MM.1S (cell line): ENCODE measurements at regions not wholly inside any gene's neighbourhood (a gene's known extent, or its start where the extent isn't known, plus 50 kb on each side); places are given as distances from the start of the nearest gene placed in this dataset.

Experiments used
- DNase-seq: peaks from one replicate; pipeline ENCODE4 v3.0.0-alpha.2; 2015
- H2AFZ ChIP-seq: fragments of 300-600 bp; sonication (generic); 2 replicates; pipeline ENCODE4 v1.6.0; 2016; ENCODE audit warnings: antibody characterized with exemption, low read length
- H3F3A ChIP-seq: fragments of 300-600 bp; sonication (generic); 2 replicates; pipeline ENCODE4 v1.6.1; 2016; ENCODE audit warnings: mild to moderate bottlenecking, antibody characterized with exemption, low read length, moderate library complexity, mixed read lengths; ENCODE audit not compliant: insufficient read depth
- H3K27ac ChIP-seq: fragments of 300-600 bp; sonication (generic); 2 replicates; pipeline ENCODE4 v1.5.1; 2016; ENCODE audit warnings: mild to moderate bottlenecking, low read length
- H3K27me3 ChIP-seq: fragments of 300-600 bp; sonication (generic); replicated peaks from 2 replicates; pipeline ENCODE4 v1.6.0; 2016; ENCODE audit warnings: low read length; ENCODE audit not compliant: insufficient read depth
- H3K36me3 ChIP-seq: fragments of 300-600 bp; sonication (generic); replicated peaks from 2 replicates; pipeline ENCODE4 v1.6.1; 2016; ENCODE audit warnings: mild to moderate bottlenecking, low read length, mixed read lengths; ENCODE audit not compliant: insufficient read depth
- H3K4me1 ChIP-seq: fragments of 300-600 bp; sonication (generic); 2 replicates; pipeline ENCODE4 v1.6.1; 2016; ENCODE audit warnings: low read length, mixed read lengths
- H3K4me2 ChIP-seq: fragments of 300-600 bp; sonication (generic); 2 replicates; pipeline ENCODE4 v1.6.0; 2016; ENCODE audit warnings: low read depth, low read length
- H3K4me3 ChIP-seq: fragments of 300-600 bp; sonication (generic); 2 replicates; pipeline ENCODE4 v1.5.1; 2016; ENCODE audit warnings: low read length, mixed read lengths
- H3K79me2 ChIP-seq: fragments of 300-600 bp; sonication (generic); 2 replicates; pipeline ENCODE4 v1.6.1; 2016; ENCODE audit warnings: mixed run types, low read length, mixed read lengths
- H3K9ac ChIP-seq: fragments of 300-600 bp; sonication (generic); 2 replicates; pipeline ENCODE4 v1.6.1; 2016; ENCODE audit warnings: low read length, mixed read lengths
- H3K9me2 ChIP-seq: fragments of 300-600 bp; sonication (generic); replicated peaks from 2 replicates; pipeline ENCODE4 v1.6.1; 2016; ENCODE audit warnings: mild to moderate bottlenecking, low read length, mixed read lengths; ENCODE audit not compliant: insufficient read depth
- H3K9me3 ChIP-seq: fragments of 300-600 bp; sonication (generic); replicated peaks from 2 replicates; pipeline ENCODE4 v1.6.1; 2016; ENCODE audit warnings: mild to moderate bottlenecking, low read length, mixed read lengths; ENCODE audit not compliant: insufficient read depth
- H4K20me1 ChIP-seq: fragments of 300-600 bp; sonication (generic); 2 replicates; pipeline ENCODE4 v1.6.1; 2016; ENCODE audit warnings: mild to moderate bottlenecking, low read length, moderate library complexity, mixed read lengths; ENCODE audit not compliant: insufficient read depth
- CTCF ChIP-seq: fragments of 300-600 bp; sonication (generic); IDR thresholded peaks from 2 replicates; pipeline ENCODE4 v1.5.1; 2016; ENCODE audit warnings: antibody characterized with exemption, low read length, mixed read lengths
- EZH2 ChIP-seq: fragments of 300-600 bp; sonication (generic); optimal IDR thresholded peaks from 2 replicates; pipeline ENCODE3; 2017; ENCODE audit warnings: low read depth, mild to moderate bottlenecking, antibody characterized with exemption, low read length, mixed read lengths
- EZH2phosphoT487 ChIP-seq: fragments of 300-600 bp; sonication (generic); IDR thresholded peaks from 2 replicates; pipeline ENCODE4 v1.6.1; 2018; ENCODE audit warnings: antibody characterized with exemption, low read length

- Histone ChIP-seq H3K4me1 (no peaks in the 10 kb centered on the region), H3K27ac (no peak overlapping the region), H2AFZ (no peak overlapping the region), H3K36me3 (no peaks in the 10 kb centered on the region), H3K27me3 (no peaks in the 10 kb centered on the region), H3K79me2 (no peaks in the 10 kb centered on the region), H4K20me1 (no peaks in the 10 kb centered on the region), H3K4me3 (no peak overlapping the region), H3F3A (no peaks in the 10 kb centered on the region), H3K9me3 (no peaks in the 10 kb centered on the region), H3K4me2 (no peak overlapping the region), H3K9me2 (no peaks in the 10 kb centered on the region), H3K9ac (no peak overlapping the region)
- no peak for DNase-seq
- TF ChIP-seq EZH2: no peak
- no peak for TF ChIP-seq CTCF
Measured at GRCh38 chr12:42010715-42011114, 134.0 kb downstream of the GXYLT1 start.

GRCh38 chr12:42010257-42010656 lies 134.4 kb downstream of the GXYLT1 start:
- Histone ChIP-seq H3K9me2 (no peaks in the 10 kb centered on the region), H3K79me2 (no peaks in the 10 kb centered on the region), H3K36me3 (no peaks in the 10 kb centered on the region), H3K27ac (no peak overlapping the region), H3K9me3 (no peaks in the 10 kb centered on the region), H3K4me2 (no peak overlapping the region), H3K27me3 (no peaks in the 10 kb centered on the region), H3F3A (no peaks in the 10 kb centered on the region), H3K9ac (no peak overlapping the region), H3K4me3 (no peak overlapping the region), H3K4me1 (no peaks in the 10 kb centered on the region), H4K20me1 (no peaks in the 10 kb centered on the region), H2AFZ (no peak overlapping the region)
- TF ChIP-seq EZH2 (no peak), CTCF (no peak), EZH2phosphoT487 (no peak)
- no peak for DNase-seq

GRCh38 chr12:42008996-42009395 lies 135.7 kb downstream of the GXYLT1 start:
- Histone ChIP-seq H3K9me2 (no peaks in the 10 kb centered on the region), H3K4me3 (no peak overlapping the region), H3K4me1 (no peaks in the 10 kb centered on the region), H3F3A (no peaks in the 10 kb centered on the region), H4K20me1 (no peaks in the 10 kb centered on the region), H3K4me2 (no peak overlapping the region), H3K79me2 (no peaks in the 10 kb centered on the region), H3K27me3 (no peaks in the 10 kb centered on the region), H3K36me3 (no peaks in the 10 kb centered on the region), H3K27ac (no peak overlapping the region), H3K9ac (no peak overlapping the region), H2AFZ (no peak overlapping the region), H3K9me3 (no peaks in the 10 kb centered on the region)
- no peak for DNase-seq
- TF ChIP-seq EZH2phosphoT487 (no peak), CTCF (no peak), EZH2 (no peak)
